ENCODE measurements at regions not wholly inside any gene's neighbourhood (a gene's known extent, or its start where the extent isn't known, plus 50 kb on each side); places are given as distances from the start of the nearest gene placed in this dataset.

- no peak for DNase-seq
These were observed 594.3 kb upstream of the KLF4 start for GRCh38 chr9:108083796-108084352.

GRCh38 chr9:108083160-108083750 is 593.7 kb upstream of the KLF4 start:
- peak; percentile 78 for DNase-seq

- DNase-seq = no peak
These were observed 591.5 kb upstream of the KLF4 start for GRCh38 chr9:108081112-108081511.

- DNase-seq = no peak
These were observed 590.7 kb upstream of the KLF4 start for GRCh38 chr9:108080285-108080684.

- no peak for DNase-seq
These were observed 589.2 kb upstream of the KLF4 start for GRCh38 chr9:108078811-108079210.

- DNase-seq = no peak
These were observed 588.8 kb upstream of the KLF4 start for GRCh38 chr9:108078375-108078774.

GRCh38 chr9:108077556-108077955 is 588.0 kb upstream of the KLF4 start:
- DNase-seq = peak; percentile 26

GRCh38 chr9:108074900-108075299 is 585.3 kb upstream of the KLF4 start:
- no peak for DNase-seq

GRCh38 chr9:108073823-108074222 is 584.3 kb upstream of the KLF4 start:
- no peak for DNase-seq

- DNase-seq = no peak
These were observed 583.2 kb upstream of the KLF4 start for GRCh38 chr9:108072740-108073139.

- no peak for DNase-seq
These were observed 581.3 kb upstream of the KLF4 start for GRCh38 chr9:108070861-108071260.

- DNase-seq = no peak
These were observed 580.4 kb upstream of the KLF4 start for GRCh38 chr9:108069991-108070390.

GRCh38 chr9:108062680-108063079 is 573.1 kb upstream of the KLF4 start:
- DNase-seq = no peak

- no peak for DNase-seq
These were observed 570.6 kb upstream of the KLF4 start for GRCh38 chr9:108060175-108060574.

GRCh38 chr9:108058135-108058814 is 568.7 kb upstream of the KLF4 start:
- no peak for DNase-seq

GRCh38 chr9:108057421-108058134 is 568.0 kb upstream of the KLF4 start:
- DNase-seq = no peak

GRCh38 chr9:108056805-108057386 is 567.3 kb upstream of the KLF4 start:
- no peak for DNase-seq

GRCh38 chr9:108056084-108056804 is 566.7 kb upstream of the KLF4 start:
- no peak for DNase-seq

GRCh38 chr9:108054131-108054630 is 564.6 kb upstream of the KLF4 start:
- DNase-seq = no peak

- no peak for DNase-seq
These were observed 564.0 kb upstream of the KLF4 start for GRCh38 chr9:108053555-108054061.

GRCh38 chr9:108052431-108053080 is 563.0 kb upstream of the KLF4 start:
- no peak for DNase-seq

GRCh38 chr9:108050894-108051293 is 561.3 kb upstream of the KLF4 start:
- no peak for DNase-seq

Data from NCI-H748 treated with DMSO at 0.1 percent for 48 hours (cell line).